ENCODE measurements at regions not wholly inside any gene's neighbourhood (a gene's known extent, or its start where the extent isn't known, plus 50 kb on each side); places are given as distances from the start of the nearest gene placed in this dataset.

- TF ChIP-seq BHLHE40 (IDR thresholded peaks at IDR 0.05; ENCODE audit: borderline replicate concordance) (no peak), ZNF384 (IDR thresholded peaks at IDR 0.05) (no peak), LEF1 (IDR thresholded peaks at IDR 0.05; ENCODE audit: borderline replicate concordance) (no peak), CTBP1 (IDR thresholded peaks at IDR 0.05; ENCODE audit: borderline replicate concordance) (no peak), FOXK2 (IDR thresholded peaks at IDR 0.05) (no peak), ELF4 (IDR thresholded peaks at IDR 0.05) (no peak), ARNT (IDR thresholded peaks at IDR 0.05) (no peak)
Observed at GRCh38 chr4:175394208-175394607, 417.9 kb downstream of the GPM6A start.
